ENCODE measurements at regions not wholly inside any gene's neighbourhood (a gene's known extent, or its start where the extent isn't known, plus 50 kb on each side); places are given as distances from the start of the nearest gene placed in this dataset.

- Histone ChIP-seq H3K27me3 (ENCODE audit: low read length) (no peaks in the 10 kb centered on the region), H3K79me2 (ENCODE audit: low read length) (no peaks in the 10 kb centered on the region), H3K9me3 (ENCODE audit: low read length) (no peaks in the 10 kb centered on the region), H3K4me3 (ENCODE audit: low read length) (no peak overlapping the region), H3K27ac (ENCODE audit: low read length) (no peak overlapping the region), H3K4me2 (ENCODE audit: low read depth, low read length, poor library complexity, severe bottlenecking) (no peak overlapping the region), H4K20me1 (ENCODE audit: insufficient read depth, low read depth, low read length) (no peaks in the 10 kb centered on the region), H3K4me1 (ENCODE audit: low read length) (peaks cover 7% of the 10 kb centered on the region; the same call in 1 of the 2 replicates), H3K9ac (ENCODE audit: low read length) (no peak overlapping the region), H3K9me2 (replicated peaks; ENCODE audit: insufficient read depth, low read length) (no peaks in the 10 kb centered on the region), H3K36me3 (ENCODE audit: insufficient read depth, low read length) (no peaks in the 10 kb centered on the region), H2AFZ (ENCODE audit: low read length) (no peak overlapping the region)
- no peak for DNase-seq
Measured at GRCh38 chr5:175281257-175281656, 162.7 kb downstream of the DRD1 start.

GRCh38 chr5:175279506-175279905 lies 164.5 kb downstream of the DRD1 start:
- Histone ChIP-seq H2AFZ (ENCODE audit: low read length) (no peak overlapping the region), H3K36me3 (ENCODE audit: insufficient read depth, low read length) (no peaks in the 10 kb centered on the region), H3K9ac (ENCODE audit: low read length) (no peak overlapping the region), H3K27me3 (ENCODE audit: low read length) (no peaks in the 10 kb centered on the region), H3K9me3 (ENCODE audit: low read length) (no peaks in the 10 kb centered on the region), H3K9me2 (replicated peaks; ENCODE audit: insufficient read depth, low read length) (no peaks in the 10 kb centered on the region), H3K27ac (ENCODE audit: low read length) (no peak overlapping the region), H4K20me1 (ENCODE audit: insufficient read depth, low read depth, low read length) (no peaks in the 10 kb centered on the region), H3K4me3 (ENCODE audit: low read length) (no peak overlapping the region), H3K4me2 (ENCODE audit: low read depth, low read length, poor library complexity, severe bottlenecking) (no peak overlapping the region), H3K79me2 (ENCODE audit: low read length) (no peaks in the 10 kb centered on the region), H3K4me1 (ENCODE audit: low read length) (peaks cover 7% of the 10 kb centered on the region; the same call in 1 of the 2 replicates)
- DNase-seq: no peak

- Histone ChIP-seq H3K4me2 (ENCODE audit: low read depth, low read length, poor library complexity, severe bottlenecking) (no peak overlapping the region), H3K4me3 (ENCODE audit: low read length) (no peak overlapping the region), H3K36me3 (ENCODE audit: insufficient read depth, low read length) (no peaks in the 10 kb centered on the region), H3K4me1 (ENCODE audit: low read length) (no peaks in the 10 kb centered on the region), H3K27me3 (ENCODE audit: low read length) (no peaks in the 10 kb centered on the region), H3K79me2 (ENCODE audit: low read length) (no peaks in the 10 kb centered on the region), H3K9me2 (replicated peaks; ENCODE audit: insufficient read depth, low read length) (no peaks in the 10 kb centered on the region), H3K9ac (ENCODE audit: low read length) (no peak overlapping the region), H4K20me1 (ENCODE audit: insufficient read depth, low read depth, low read length) (no peaks in the 10 kb centered on the region), H3K27ac (ENCODE audit: low read length) (no peak overlapping the region), H2AFZ (ENCODE audit: low read length) (no peak overlapping the region), H3K9me3 (ENCODE audit: low read length) (no peaks in the 10 kb centered on the region)
- no peak for DNase-seq
Measured at GRCh38 chr5:175275748-175276147, 168.2 kb downstream of the DRD1 start.

- Histone ChIP-seq H3K36me3 (ENCODE audit: insufficient read depth, low read length) (no peaks in the 10 kb centered on the region), H2AFZ (ENCODE audit: low read length) (no peak overlapping the region), H3K4me3 (ENCODE audit: low read length) (no peak overlapping the region), H4K20me1 (ENCODE audit: insufficient read depth, low read depth, low read length) (no peaks in the 10 kb centered on the region), H3K27me3 (ENCODE audit: low read length) (no peaks in the 10 kb centered on the region), H3K79me2 (ENCODE audit: low read length) (no peaks in the 10 kb centered on the region), H3K27ac (ENCODE audit: low read length) (no peak overlapping the region), H3K4me1 (ENCODE audit: low read length) (no peaks in the 10 kb centered on the region), H3K9ac (ENCODE audit: low read length) (no peak overlapping the region), H3K9me3 (ENCODE audit: low read length) (no peaks in the 10 kb centered on the region), H3K9me2 (replicated peaks; ENCODE audit: insufficient read depth, low read length) (no peaks in the 10 kb centered on the region), H3K4me2 (ENCODE audit: low read depth, low read length, poor library complexity, severe bottlenecking) (no peak overlapping the region)
- no peak for DNase-seq
Measured at GRCh38 chr5:175275097-175275496, 168.9 kb downstream of the DRD1 start.

- Histone ChIP-seq H3K9me2 (replicated peaks; ENCODE audit: insufficient read depth, low read length) (no peaks in the 10 kb centered on the region), H3K36me3 (ENCODE audit: insufficient read depth, low read length) (no peaks in the 10 kb centered on the region), H4K20me1 (ENCODE audit: insufficient read depth, low read depth, low read length) (no peaks in the 10 kb centered on the region), H3K9ac (ENCODE audit: low read length) (no peak overlapping the region), H3K9me3 (ENCODE audit: low read length) (no peaks in the 10 kb centered on the region), H3K4me3 (ENCODE audit: low read length) (no peak overlapping the region), H3K27ac (ENCODE audit: low read length) (no peak overlapping the region), H3K4me1 (ENCODE audit: low read length) (no peaks in the 10 kb centered on the region), H3K27me3 (ENCODE audit: low read length) (no peaks in the 10 kb centered on the region), H3K4me2 (ENCODE audit: low read depth, low read length, poor library complexity, severe bottlenecking) (no peak overlapping the region), H2AFZ (ENCODE audit: low read length) (no peak overlapping the region), H3K79me2 (ENCODE audit: low read length) (no peaks in the 10 kb centered on the region)
- no peak for DNase-seq
Measured at GRCh38 chr5:175274171-175274570, 169.8 kb downstream of the DRD1 start.

- Histone ChIP-seq H3K36me3 (ENCODE audit: insufficient read depth, low read length) (no peaks in the 10 kb centered on the region), H3K4me2 (ENCODE audit: low read depth, low read length, poor library complexity, severe bottlenecking) (no peak overlapping the region), H3K9ac (ENCODE audit: low read length) (no peak overlapping the region), H2AFZ (ENCODE audit: low read length) (no peak overlapping the region), H3K27ac (ENCODE audit: low read length) (no peak overlapping the region), H3K79me2 (ENCODE audit: low read length) (no peaks in the 10 kb centered on the region), H3K4me1 (ENCODE audit: low read length) (no peaks in the 10 kb centered on the region), H3K9me2 (replicated peaks; ENCODE audit: insufficient read depth, low read length) (no peaks in the 10 kb centered on the region), H4K20me1 (ENCODE audit: insufficient read depth, low read depth, low read length) (no peaks in the 10 kb centered on the region), H3K4me3 (ENCODE audit: low read length) (no peak overlapping the region), H3K9me3 (ENCODE audit: low read length) (no peaks in the 10 kb centered on the region), H3K27me3 (ENCODE audit: low read length) (no peaks in the 10 kb centered on the region)
- DNase-seq: no peak
Measured at GRCh38 chr5:175264406-175264805, 179.6 kb downstream of the DRD1 start.

- Histone ChIP-seq H3K9me3 (ENCODE audit: low read length) (no peaks in the 10 kb centered on the region), H3K4me3 (ENCODE audit: low read length) (no peak overlapping the region), H3K27me3 (ENCODE audit: low read length) (no peaks in the 10 kb centered on the region), H3K4me2 (ENCODE audit: low read depth, low read length, poor library complexity, severe bottlenecking) (no peak overlapping the region), H3K9me2 (replicated peaks; ENCODE audit: insufficient read depth, low read length) (no peaks in the 10 kb centered on the region), H3K4me1 (ENCODE audit: low read length) (no peaks in the 10 kb centered on the region), H3K9ac (ENCODE audit: low read length) (no peak overlapping the region), H3K79me2 (ENCODE audit: low read length) (no peaks in the 10 kb centered on the region), H3K27ac (ENCODE audit: low read length) (no peak overlapping the region), H3K36me3 (ENCODE audit: insufficient read depth, low read length) (no peaks in the 10 kb centered on the region), H2AFZ (ENCODE audit: low read length) (no peak overlapping the region), H4K20me1 (ENCODE audit: insufficient read depth, low read depth, low read length) (no peaks in the 10 kb centered on the region)
- no peak for DNase-seq
Measured at GRCh38 chr5:175263776-175264175, 180.2 kb downstream of the DRD1 start.

- Histone ChIP-seq H3K9me3 (ENCODE audit: low read length) (no peaks in the 10 kb centered on the region), H3K79me2 (ENCODE audit: low read length) (no peaks in the 10 kb centered on the region), H3K9me2 (replicated peaks; ENCODE audit: insufficient read depth, low read length) (no peaks in the 10 kb centered on the region), H2AFZ (ENCODE audit: low read length) (no peak overlapping the region), H3K27ac (ENCODE audit: low read length) (no peak overlapping the region), H3K36me3 (ENCODE audit: insufficient read depth, low read length) (no peaks in the 10 kb centered on the region), H4K20me1 (ENCODE audit: insufficient read depth, low read depth, low read length) (no peaks in the 10 kb centered on the region), H3K27me3 (ENCODE audit: low read length) (no peaks in the 10 kb centered on the region), H3K4me3 (ENCODE audit: low read length) (no peak overlapping the region), H3K4me1 (ENCODE audit: low read length) (no peaks in the 10 kb centered on the region), H3K9ac (ENCODE audit: low read length) (no peak overlapping the region), H3K4me2 (ENCODE audit: low read depth, low read length, poor library complexity, severe bottlenecking) (no peak overlapping the region)
- DNase-seq: no peak
Measured at GRCh38 chr5:175261526-175261925, 182.5 kb downstream of the DRD1 start.

GRCh38 chr5:175261037-175261436 lies 182.9 kb downstream of the DRD1 start:
- no peak for DNase-seq
- Histone ChIP-seq H3K9ac (ENCODE audit: low read length) (no peak overlapping the region), H3K27me3 (ENCODE audit: low read length) (no peaks in the 10 kb centered on the region), H3K36me3 (ENCODE audit: insufficient read depth, low read length) (no peaks in the 10 kb centered on the region), H3K27ac (ENCODE audit: low read length) (no peak overlapping the region), H3K9me2 (replicated peaks; ENCODE audit: insufficient read depth, low read length) (no peaks in the 10 kb centered on the region), H3K9me3 (ENCODE audit: low read length) (no peaks in the 10 kb centered on the region), H3K4me3 (ENCODE audit: low read length) (no peak overlapping the region), H3K79me2 (ENCODE audit: low read length) (no peaks in the 10 kb centered on the region), H4K20me1 (ENCODE audit: insufficient read depth, low read depth, low read length) (no peaks in the 10 kb centered on the region), H2AFZ (ENCODE audit: low read length) (no peak overlapping the region), H3K4me1 (ENCODE audit: low read length) (no peaks in the 10 kb centered on the region), H3K4me2 (ENCODE audit: low read depth, low read length, poor library complexity, severe bottlenecking) (no peak overlapping the region)
